ENCODE measurements at regions not wholly inside any gene's neighbourhood (a gene's known extent, or its start where the extent isn't known, plus 50 kb on each side); places are given as distances from the start of the nearest gene placed in this dataset.

DNA sequence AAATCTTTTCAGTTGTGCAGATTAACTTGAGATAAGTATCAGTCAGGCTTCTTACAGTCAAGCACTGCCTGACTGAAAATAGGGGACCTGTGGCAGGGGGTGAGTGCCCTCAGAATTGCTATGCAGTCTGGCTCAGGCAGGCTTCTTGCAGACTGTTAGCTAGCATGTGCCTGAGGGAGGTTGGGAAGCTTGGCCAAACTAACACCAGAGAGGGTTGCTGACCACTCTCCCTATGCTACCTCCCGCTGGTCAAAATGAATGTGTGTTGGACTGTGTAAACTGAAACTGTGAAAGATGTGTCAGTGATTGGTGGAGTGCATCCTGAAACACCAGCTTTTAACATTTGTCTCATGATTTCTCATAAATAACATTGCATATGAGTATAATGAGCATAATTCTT is 622.3 kb upstream of the IMPG1 start:
- TF ChIP-seq BHLHE40 (IDR thresholded peaks at IDR 0.05; ENCODE audit: borderline replicate concordance), result no peak
- TF ChIP-seq SP1 (IDR thresholded peaks at IDR 0.05), result no peak
- TF ChIP-seq FOXA1 (IDR thresholded peaks at IDR 0.05), result no peak
- TF ChIP-seq HDGF (IDR thresholded peaks at IDR 0.05; ENCODE audit: borderline replicate concordance), result no peak
- TF ChIP-seq NFRKB (IDR thresholded peaks at IDR 0.05), result no peak
- no peak for TF ChIP-seq ARNT (IDR thresholded peaks at IDR 0.05)

Data from HEK293T (cell line).